ENCODE measurements at regions not wholly inside any gene's neighbourhood (a gene's known extent, or its start where the extent isn't known, plus 50 kb on each side); places are given as distances from the start of the nearest gene placed in this dataset.
"Not testable (repeated sequence)": the region's sequence is repeated elsewhere in the genome, so short reads cannot be mapped to it uniquely, and the experiment has no call there.

DNA sequence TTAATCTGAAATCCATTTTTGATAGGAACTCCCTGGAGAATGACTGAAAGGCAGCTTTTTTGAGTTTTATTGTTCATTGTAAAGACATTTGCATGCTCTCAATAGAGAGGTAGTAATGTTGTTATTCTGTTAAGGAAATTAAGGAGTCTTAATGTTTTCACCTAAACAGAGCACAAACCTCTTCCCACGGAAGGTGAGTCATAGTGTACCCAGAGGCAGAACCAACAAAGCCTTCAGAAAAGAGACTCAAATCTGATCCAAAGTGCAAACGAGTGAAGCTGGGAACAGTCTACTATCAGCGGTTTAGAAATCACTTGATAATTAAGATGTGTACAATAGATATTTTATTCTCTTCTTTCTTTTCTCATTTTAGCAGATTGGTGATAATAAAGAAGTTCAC lies 470.5 kb downstream of the PLK2 start:
- TF ChIP-seq GATA1 (IDR thresholded peaks at IDR 0.05; ENCODE audit: low read depth, low read length) (no peak), POLR2A (IDR thresholded peaks at IDR 0.05; ENCODE audit: low read length) (no peak)
- DNase-seq = no peak

DNA sequence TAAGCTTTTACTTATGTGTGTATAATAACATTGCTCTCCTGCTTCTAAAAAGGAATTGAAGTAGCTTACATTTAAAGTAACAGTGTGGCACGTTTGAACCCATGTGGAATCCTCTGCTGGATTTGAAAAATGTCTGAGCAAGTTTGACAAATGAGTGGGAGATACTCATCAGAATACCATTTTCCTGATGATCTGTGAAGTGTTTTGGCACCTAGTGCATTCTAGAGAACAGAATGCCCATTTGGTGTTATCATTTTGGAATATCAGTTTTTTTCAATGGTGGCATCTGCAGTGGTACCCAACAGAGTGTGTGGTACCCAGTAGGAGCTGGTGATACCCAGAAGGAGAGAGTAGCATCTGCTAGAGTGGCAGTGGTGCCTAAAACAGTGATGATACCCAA lies 471.1 kb downstream of the PLK2 start:
- no peak for TF ChIP-seq POLR2A (IDR thresholded peaks at IDR 0.05; ENCODE audit: low read length)
- no peak for TF ChIP-seq GATA1 (IDR thresholded peaks at IDR 0.05; ENCODE audit: low read depth, low read length)
- no peak for DNase-seq

DNA sequence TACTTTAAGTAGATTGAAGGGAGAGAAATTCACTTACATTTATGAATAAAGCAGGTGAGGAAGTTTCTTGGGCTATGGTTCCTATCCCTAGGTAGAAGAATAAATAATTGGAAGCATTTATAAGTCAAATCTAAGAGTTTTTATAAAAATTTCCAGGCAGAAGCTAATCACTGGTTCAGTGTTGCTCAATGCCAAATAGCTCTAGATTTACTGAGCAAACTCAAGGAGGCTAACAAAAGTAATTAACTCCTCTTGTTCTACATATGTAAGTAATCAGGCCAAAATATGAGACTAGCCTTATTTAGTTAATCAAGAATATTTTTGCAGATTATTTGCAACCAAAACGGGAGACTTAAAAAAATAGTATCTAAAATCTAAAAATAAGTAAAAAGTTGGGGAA lies 472.3 kb downstream of the PLK2 start:
- TF ChIP-seq POLR2A (IDR thresholded peaks at IDR 0.05; ENCODE audit: low read length) (no peak), GATA1 (IDR thresholded peaks at IDR 0.05; ENCODE audit: low read depth, low read length) (no peak)
- no peak for DNase-seq

DNA sequence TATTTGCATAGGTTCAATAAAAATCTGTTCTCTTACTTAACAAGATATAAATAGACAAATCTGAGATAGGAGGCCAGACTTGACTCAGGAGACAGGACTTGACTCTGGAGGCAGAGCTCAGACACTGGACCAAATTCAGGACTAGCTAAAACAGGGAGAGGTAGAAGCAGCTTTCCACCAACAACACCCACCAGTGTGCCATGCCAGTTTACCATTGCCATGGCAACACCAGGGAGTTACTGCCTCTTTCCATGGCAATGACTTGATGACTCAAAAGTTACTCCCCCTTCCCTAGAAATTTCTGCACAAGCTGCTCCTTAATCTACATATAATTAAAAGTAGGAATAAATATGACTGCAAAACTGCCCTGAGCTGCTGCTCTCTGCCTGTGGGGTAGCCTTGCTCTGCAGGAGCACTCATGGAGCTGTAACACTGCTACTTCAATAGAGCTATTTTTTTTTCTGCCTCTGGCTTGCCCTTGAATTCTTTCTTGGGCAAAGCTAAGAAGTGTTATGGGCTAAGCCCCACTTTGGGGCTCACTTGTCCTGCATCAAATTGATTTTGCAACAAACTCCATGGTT lies 473.0 kb downstream of the PLK2 start:
- TF ChIP-seq POLR2A (IDR thresholded peaks at IDR 0.05; ENCODE audit: low read length) (no peak), GATA1 (IDR thresholded peaks at IDR 0.05; ENCODE audit: low read depth, low read length) (no peak)
- DNase-seq = no peak

DNA sequence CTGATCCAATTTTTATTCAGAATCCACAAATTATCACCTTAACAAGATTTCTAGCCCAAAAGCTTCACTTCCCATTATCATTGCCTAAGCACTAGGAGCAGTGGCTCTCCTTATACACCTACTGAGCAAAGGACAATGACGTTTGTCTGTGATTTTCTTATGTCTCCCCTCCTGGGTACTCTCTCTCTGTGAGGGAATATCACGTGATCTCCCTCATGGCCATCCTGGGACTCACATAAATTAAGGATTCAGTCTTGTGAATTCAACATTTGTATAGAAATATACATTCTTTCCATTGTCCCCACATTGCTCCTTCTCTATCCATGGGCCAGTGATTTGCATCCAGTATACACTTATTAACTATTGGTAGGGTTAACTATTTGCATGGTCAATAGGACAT lies 476.5 kb downstream of the PLK2 start:
- no peak for DNase-seq
- TF ChIP-seq GATA1 (IDR thresholded peaks at IDR 0.05; ENCODE audit: low read depth, low read length) (no peak), POLR2A (IDR thresholded peaks at IDR 0.05; ENCODE audit: low read length) (no peak)

DNA sequence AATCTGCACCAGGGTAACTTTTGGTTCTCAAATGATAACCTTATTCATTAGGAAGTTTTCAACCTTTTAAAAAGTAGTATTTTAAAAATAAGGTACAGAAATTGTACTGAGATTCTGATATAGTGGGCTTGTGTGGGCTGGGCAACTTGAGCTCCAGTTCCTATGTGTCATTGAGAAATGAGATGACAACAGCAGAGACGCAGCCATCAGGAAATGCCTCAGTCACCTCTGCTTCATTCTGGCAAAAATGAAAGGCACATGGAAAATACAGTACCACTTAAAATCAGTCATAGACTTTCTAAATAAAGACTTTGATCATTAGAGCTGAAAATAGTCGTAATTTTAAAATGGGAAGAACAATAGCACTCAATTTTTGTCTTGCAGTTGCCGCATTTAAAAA lies 480.2 kb downstream of the PLK2 start:
- TF ChIP-seq POLR2A (IDR thresholded peaks at IDR 0.05; ENCODE audit: low read length) (no peak), GATA1 (IDR thresholded peaks at IDR 0.05; ENCODE audit: low read depth, low read length) (no peak)
- no peak for DNase-seq

DNA sequence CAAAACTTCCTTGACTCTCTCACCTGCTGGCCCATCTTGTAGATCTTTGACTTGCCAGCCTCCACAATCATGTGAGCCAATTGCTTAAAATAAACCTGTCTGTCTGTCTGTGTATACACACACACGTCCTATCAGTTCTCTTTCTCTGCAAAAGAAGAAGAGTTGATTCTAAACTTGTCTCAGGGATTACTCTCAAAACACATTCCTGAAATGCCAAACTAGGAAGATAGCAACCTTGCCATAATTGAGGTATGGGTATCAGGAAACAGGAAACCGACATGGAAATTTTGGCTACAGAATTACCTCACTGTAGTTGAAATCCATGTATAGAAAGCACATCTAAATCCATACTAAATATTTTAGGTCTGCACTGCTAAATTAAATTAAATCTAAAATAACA lies 483.4 kb downstream of the PLK2 start:
- TF ChIP-seq POLR2A (IDR thresholded peaks at IDR 0.05; ENCODE audit: low read length) (no peak), GATA1 (IDR thresholded peaks at IDR 0.05; ENCODE audit: low read depth, low read length) (no peak)
- no peak for DNase-seq

DNA sequence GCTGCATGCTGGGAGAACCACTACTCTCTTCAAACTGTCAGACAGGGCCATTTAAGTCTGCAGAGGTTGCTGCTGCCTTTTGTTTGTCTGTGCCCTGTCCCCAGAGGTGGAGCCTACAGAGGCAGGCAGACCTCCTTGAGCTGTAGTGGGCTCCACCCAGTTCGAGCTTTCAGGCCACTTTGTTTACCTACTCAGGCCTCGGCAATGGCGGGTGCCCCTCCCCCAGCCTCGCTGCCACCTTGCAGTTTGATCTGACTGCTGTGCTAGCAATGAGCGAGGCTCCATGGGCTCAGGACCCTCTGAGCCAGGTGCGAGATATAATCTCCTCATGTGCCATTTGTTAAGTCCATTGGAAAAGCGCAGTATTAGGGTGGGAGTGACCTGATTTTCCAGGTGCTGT lies 487.8 kb downstream of the PLK2 start:
- DNase-seq = not testable (repeated sequence)

DNA sequence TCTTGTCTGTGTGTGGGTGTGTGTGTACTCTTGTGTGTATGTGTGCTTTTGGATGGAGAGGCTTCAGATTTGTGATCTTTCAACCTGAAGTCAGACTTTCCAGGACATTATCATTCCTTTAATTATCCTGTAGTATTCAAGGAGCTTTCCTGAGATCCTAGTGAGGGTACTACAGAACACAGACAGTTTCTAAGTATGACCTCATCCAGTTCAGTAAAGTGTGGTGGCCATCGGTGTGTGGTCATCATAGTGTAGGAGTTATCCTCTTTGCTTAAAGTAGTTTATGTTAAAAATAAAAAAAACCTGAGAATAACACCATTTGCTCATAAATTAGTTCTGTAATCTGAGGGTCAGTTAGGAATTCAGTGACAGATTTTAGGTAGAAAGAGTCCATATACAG lies 478.0 kb upstream of the ACTBL2 start:
- DNase-seq = no peak
- TF ChIP-seq GATA1 (IDR thresholded peaks at IDR 0.05; ENCODE audit: low read depth, low read length) = no peak
- no peak for TF ChIP-seq POLR2A (IDR thresholded peaks at IDR 0.05; ENCODE audit: low read length)

DNA sequence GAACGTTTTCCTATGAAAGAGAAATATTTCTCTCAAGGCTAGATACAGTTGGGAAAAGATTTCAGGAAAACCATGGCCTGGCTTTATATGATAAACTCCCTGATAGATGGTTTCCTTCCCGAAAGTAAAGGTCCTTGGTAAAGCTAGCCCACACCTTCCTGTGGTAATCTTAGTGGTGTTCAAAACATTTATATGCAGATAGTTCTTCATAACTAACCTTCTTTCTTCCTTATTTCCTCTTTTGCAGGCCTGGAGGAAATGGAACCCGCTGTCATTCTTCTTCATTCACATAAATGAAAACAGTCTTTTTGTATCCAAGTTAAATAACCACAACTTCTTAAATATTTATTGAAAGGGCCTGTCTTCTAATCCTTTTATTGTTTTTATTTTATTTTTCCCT lies 474.0 kb upstream of the ACTBL2 start:
- no peak for TF ChIP-seq GATA1 (IDR thresholded peaks at IDR 0.05; ENCODE audit: low read depth, low read length)
- TF ChIP-seq POLR2A (IDR thresholded peaks at IDR 0.05; ENCODE audit: low read length) = no peak
- DNase-seq = no peak

DNA sequence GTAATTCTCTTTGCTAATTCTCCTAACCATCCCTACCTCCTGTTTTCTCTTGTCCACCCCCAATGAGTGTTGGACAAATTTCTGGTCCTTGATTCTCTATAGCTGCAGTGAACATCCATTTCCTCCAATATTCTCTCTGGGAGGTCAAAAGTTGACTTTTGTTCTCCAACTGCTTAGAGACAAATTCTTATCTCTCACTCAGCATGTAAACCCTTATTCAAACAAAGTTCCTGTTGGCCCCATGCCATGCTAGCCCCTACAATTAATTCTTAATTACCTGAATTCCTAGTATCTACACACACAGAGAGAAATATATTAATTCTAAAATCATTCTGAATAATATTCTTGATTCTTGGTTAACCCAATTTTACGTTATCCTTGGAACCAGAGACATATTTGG lies 472.9 kb upstream of the ACTBL2 start:
- TF ChIP-seq GATA1 (IDR thresholded peaks at IDR 0.05; ENCODE audit: low read depth, low read length) (no peak), POLR2A (IDR thresholded peaks at IDR 0.05; ENCODE audit: low read length) (no peak)
- DNase-seq = no peak

DNA sequence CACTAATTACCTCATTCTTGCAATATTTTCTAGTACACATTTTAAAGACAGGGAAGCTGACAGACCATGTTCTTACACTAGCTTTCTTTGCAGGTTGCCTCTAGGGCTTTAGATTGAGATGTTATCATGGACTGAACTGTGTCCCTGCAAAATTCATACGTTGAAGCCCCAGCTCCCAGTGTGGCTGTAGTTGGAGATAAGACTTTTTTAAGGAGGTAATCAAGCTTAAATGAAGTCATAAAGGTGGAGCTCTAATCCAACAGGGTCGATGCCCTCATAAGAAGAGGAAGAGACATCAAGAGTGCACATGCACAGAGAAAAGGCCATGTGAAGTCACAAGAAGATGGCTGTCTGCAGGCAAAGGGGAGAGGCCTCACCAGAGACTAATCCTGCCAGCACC lies 471.2 kb upstream of the ACTBL2 start:
- peak; percentile 20 to 67 for DNase-seq
- TF ChIP-seq GATA1 (IDR thresholded peaks at IDR 0.05; ENCODE audit: low read depth, low read length) (no peak), POLR2A (IDR thresholded peaks at IDR 0.05; ENCODE audit: low read length) (no peak)

DNA sequence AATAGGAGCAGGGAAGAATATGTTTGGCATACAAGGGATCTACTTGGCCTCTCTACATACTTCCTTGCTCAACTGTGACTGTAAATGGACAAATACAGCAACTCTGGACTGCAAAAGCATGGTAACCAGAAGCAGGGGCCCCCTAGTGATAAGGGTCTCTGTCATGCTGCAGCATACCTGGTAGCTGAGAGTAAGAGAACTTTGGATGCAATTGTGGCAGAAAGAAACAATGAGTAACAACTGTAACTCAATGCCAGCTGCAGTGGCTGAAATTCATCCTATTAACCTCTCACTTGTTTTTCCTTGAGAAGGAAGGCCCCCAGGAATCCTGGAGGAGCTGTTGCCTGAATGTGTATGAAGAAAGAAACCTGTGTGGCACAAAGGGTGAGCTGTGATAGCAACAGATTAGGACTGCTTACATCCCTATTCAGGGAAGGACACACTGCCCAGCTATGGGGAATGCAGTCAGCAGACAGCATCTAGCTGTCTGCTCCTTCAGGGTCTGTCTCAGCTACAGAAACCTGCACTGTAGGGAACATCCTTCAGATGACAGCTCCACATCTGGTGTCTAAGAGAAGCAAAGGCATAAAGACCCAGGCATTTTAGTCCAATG lies 468.1 kb upstream of the ACTBL2 start:
- TF ChIP-seq POLR2A (IDR thresholded peaks at IDR 0.05; ENCODE audit: low read length) (no peak), GATA1 (IDR thresholded peaks at IDR 0.05; ENCODE audit: low read depth, low read length) (no peak)

DNA sequence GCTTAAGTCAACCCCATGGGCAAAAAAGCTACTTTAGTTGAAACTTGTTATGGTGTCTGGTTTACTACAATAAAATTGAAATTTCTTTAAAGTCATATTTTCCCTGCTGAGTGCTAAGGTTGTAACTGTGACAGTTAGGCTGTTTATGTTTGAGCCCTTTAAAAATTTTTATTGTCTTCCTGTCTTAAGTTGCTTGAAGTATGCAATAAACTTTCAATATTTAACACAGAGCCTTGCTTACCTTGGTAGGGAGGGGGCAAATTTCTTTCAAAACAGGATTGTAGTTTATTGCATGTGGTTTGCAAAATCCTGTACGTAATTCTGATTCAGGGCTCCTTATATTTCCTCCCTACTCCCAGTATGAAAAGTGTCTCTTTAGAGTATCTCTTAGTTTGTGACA lies 465.5 kb upstream of the ACTBL2 start:
- no peak for TF ChIP-seq POLR2A (IDR thresholded peaks at IDR 0.05; ENCODE audit: low read length)
- no peak for TF ChIP-seq GATA1 (IDR thresholded peaks at IDR 0.05; ENCODE audit: low read depth, low read length)

More for the DNA sequence above, 468.1 kb upstream of the ACTBL2 start:
- no peak for DNase-seq

DNA sequence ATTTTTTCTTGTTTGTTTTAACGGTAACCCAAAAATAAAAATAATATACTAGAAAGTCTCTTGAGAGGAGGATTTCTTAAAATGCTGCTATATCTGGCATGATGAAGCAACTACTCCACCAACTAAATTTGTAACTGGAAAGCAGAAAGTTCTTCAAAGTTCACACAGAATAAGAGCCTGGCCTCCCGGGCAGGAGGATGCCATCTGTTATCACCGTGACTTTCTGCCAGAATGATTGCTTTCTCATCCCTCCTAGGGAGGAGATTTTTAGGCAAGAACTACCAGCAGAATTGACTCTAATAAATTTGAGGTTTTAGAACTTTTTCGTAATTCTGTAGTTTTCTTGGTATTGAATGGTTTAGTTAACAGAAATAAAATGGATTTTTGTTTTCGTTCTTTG lies 464.6 kb upstream of the ACTBL2 start:
- TF ChIP-seq POLR2A (IDR thresholded peaks at IDR 0.05; ENCODE audit: low read length) (no peak), GATA1 (IDR thresholded peaks at IDR 0.05; ENCODE audit: low read depth, low read length) (no peak)
- no peak for DNase-seq

More for the DNA sequence above, 465.5 kb upstream of the ACTBL2 start:
- DNase-seq = no peak

DNA sequence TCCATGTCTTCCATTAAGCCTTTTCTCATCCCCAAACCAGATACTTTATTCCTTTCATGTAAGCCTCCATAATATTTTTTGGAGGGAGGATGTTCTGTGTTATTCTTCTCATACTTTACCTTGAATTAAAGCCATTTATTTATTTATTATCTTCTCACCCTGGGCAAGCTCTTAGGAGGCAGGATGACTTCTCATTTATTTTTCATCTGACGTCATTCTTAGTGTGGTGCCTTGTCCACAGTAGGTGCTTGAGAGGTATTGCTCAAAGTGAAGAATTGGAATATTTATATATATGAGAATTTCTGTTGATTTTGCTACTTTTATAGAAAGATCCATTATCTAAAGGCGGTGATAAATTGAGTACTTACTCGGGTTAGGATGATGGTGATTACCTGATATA lies 458.3 kb upstream of the ACTBL2 start:
- DNase-seq = no peak
- TF ChIP-seq POLR2A (IDR thresholded peaks at IDR 0.05; ENCODE audit: low read length) = no peak
- no peak for TF ChIP-seq GATA1 (IDR thresholded peaks at IDR 0.05; ENCODE audit: low read depth, low read length)
